ENCODE measurements at regions not wholly inside any gene's neighbourhood (a gene's known extent, or its start where the extent isn't known, plus 50 kb on each side); places are given as distances from the start of the nearest gene placed in this dataset.

- Mint-ChIP-seq H3K4me1 (ENCODE audit: insufficient read depth, unreplicated experiment) (no peaks in the 10 kb centered on the region), H3K36me3 (ENCODE audit: insufficient read depth, unreplicated experiment) (no peaks in the 10 kb centered on the region), H3K27ac (ENCODE audit: low read depth, unreplicated experiment) (no peak overlapping the region), H3K4me3 (ENCODE audit: unreplicated experiment) (no peak overlapping the region), H3K27me3 (ENCODE audit: insufficient read depth, unreplicated experiment) (peaks cover 35% of the 10 kb centered on the region), H3K9me3 (ENCODE audit: unreplicated experiment) (no peaks in the 10 kb centered on the region)
- ChIA-PET CTCF (interaction anchor here (0.5 to 3.1 kb wide), 24 partner anchors 9 to 1883 kb away, joined by 3 to 13 read pairs (median 4); no protein-coding TSS in a partner anchor), POLR2A (interaction anchor here (0.6 kb wide), 1 partner anchor 49 kb away, joined by 3 read pairs; no protein-coding TSS in a partner anchor)
- BruUV-seq (replicated peaks): no TSS peak
- intact Hi-C loops (cut with micrococcal nuclease): loop anchor here (5.0 kb wide), 1 partner anchor 160 kb away; no protein-coding TSS in a partner anchor
- DNase-seq (ENCODE audit: unreplicated experiment): peak; percentile 12
- TF ChIP-seq CTCF (IDR thresholded peaks at IDR 0.05; ENCODE audit: unreplicated experiment): peak; percentile 68
Observed at GRCh38 chr5:10856683-10857337, 95.8 kb upstream of the DAP start.

- H3K27ac Mint-ChIP-seq (ENCODE audit: low read depth, unreplicated experiment): no peak overlapping the region
- POLR2A ChIA-PET: no interaction called here
- intact Hi-C loops (cut with micrococcal nuclease): loop anchor here (5.0 kb wide), 1 partner anchor 159 kb away; no protein-coding TSS in a partner anchor
- no peak for DNase-seq (ENCODE audit: unreplicated experiment)
- H3K9me3 Mint-ChIP-seq (ENCODE audit: unreplicated experiment): no peaks in the 10 kb centered on the region
- no peak for TF ChIP-seq CTCF (IDR thresholded peaks at IDR 0.05; ENCODE audit: unreplicated experiment)
- no peaks in the 10 kb centered on the region for H3K4me1 Mint-ChIP-seq (ENCODE audit: insufficient read depth, unreplicated experiment)
- no TSS peak for BruUV-seq (replicated peaks)
- H3K27me3 Mint-ChIP-seq (ENCODE audit: insufficient read depth, unreplicated experiment): peaks cover 29% of the 10 kb centered on the region
- H3K36me3 Mint-ChIP-seq (ENCODE audit: insufficient read depth, unreplicated experiment): no peaks in the 10 kb centered on the region
- CTCF ChIA-PET: interaction anchor here (0.6 to 3.1 kb wide), 13 partner anchors 9 to 696 kb away, joined by 3 to 13 read pairs (median 5); no protein-coding TSS in a partner anchor
- no peak overlapping the region for H3K4me3 Mint-ChIP-seq (ENCODE audit: unreplicated experiment)
Observed at GRCh38 chr5:10856071-10856470, 95.0 kb upstream of the DAP start.

GRCh38 chr5:10854506-10855277 lies 93.7 kb upstream of the DAP start:
- Mint-ChIP-seq H3K9me3 (ENCODE audit: unreplicated experiment) (no peaks in the 10 kb centered on the region), H3K36me3 (ENCODE audit: insufficient read depth, unreplicated experiment) (no peaks in the 10 kb centered on the region), H3K27me3 (ENCODE audit: insufficient read depth, unreplicated experiment) (peaks cover 32% of the 10 kb centered on the region), H3K4me3 (ENCODE audit: unreplicated experiment) (no peak overlapping the region), H3K4me1 (ENCODE audit: insufficient read depth, unreplicated experiment) (no peaks in the 10 kb centered on the region), H3K27ac (ENCODE audit: low read depth, unreplicated experiment) (no peak overlapping the region)
- ChIA-PET POLR2A (no interaction called here), CTCF (interaction anchor here (0.5 to 3.1 kb wide), 5 partner anchors 10 to 130 kb away, joined by 3 to 13 read pairs (median 4); no protein-coding TSS in a partner anchor)
- peak; percentile 34 for DNase-seq (ENCODE audit: unreplicated experiment)
- intact Hi-C loops (cut with micrococcal nuclease): loop anchor here (5.0 kb wide), 1 partner anchor 157 kb away; no protein-coding TSS in a partner anchor
- no peak for TF ChIP-seq CTCF (IDR thresholded peaks at IDR 0.05; ENCODE audit: unreplicated experiment)
- BruUV-seq (replicated peaks): no TSS peak

GRCh38 chr5:10853154-10853553 lies 92.1 kb upstream of the DAP start:
- BruUV-seq (replicated peaks): no TSS peak

More at GRCh38 chr5:10853154-10853553, 92.1 kb upstream of the DAP start:
- ChIA-PET CTCF (interaction anchor here (0.6 to 2.5 kb wide), 3 partner anchors 9 to 31 kb away, joined by 3 to 8 read pairs (median 6); no protein-coding TSS in a partner anchor), POLR2A (no interaction called here)
- Mint-ChIP-seq H3K27ac (ENCODE audit: low read depth, unreplicated experiment) (no peak overlapping the region), H3K4me1 (ENCODE audit: insufficient read depth, unreplicated experiment) (no peaks in the 10 kb centered on the region), H3K4me3 (ENCODE audit: unreplicated experiment) (no peak overlapping the region), H3K9me3 (ENCODE audit: unreplicated experiment) (no peaks in the 10 kb centered on the region), H3K36me3 (ENCODE audit: insufficient read depth, unreplicated experiment) (no peaks in the 10 kb centered on the region), H3K27me3 (ENCODE audit: insufficient read depth, unreplicated experiment) (peaks cover 30% of the 10 kb centered on the region)
- TF ChIP-seq CTCF (IDR thresholded peaks at IDR 0.05; ENCODE audit: unreplicated experiment): no peak
- no peak for DNase-seq (ENCODE audit: unreplicated experiment)
- intact Hi-C loops (cut with micrococcal nuclease): no loop called here

Measured in MCF 10A (cell line).